Activated T-helper 1 cell treated with Interleukin-2 at 50 U/mL for 16 hours (primary cell): ENCODE measurements at regions not wholly inside any gene's neighbourhood (a gene's known extent, or its start where the extent isn't known, plus 50 kb on each side); places are given as distances from the start of the nearest gene placed in this dataset.
"Not testable (repeated sequence)": the region's sequence is repeated elsewhere in the genome, so short reads cannot be mapped to it uniquely, and the experiment has no call there.

ENCODE experiments used
- DNase-seq: peaks from one replicate; pipeline ENCODE4 v3.0.0-alpha.2; 2020; ENCODE audit warnings: low read depth

GRCh38 chr2:230593765-230594164 is 118.9 kb upstream of the CAB39 start:
- no peak for DNase-seq

- DNase-seq: no peak
These were observed 118.3 kb upstream of the CAB39 start for GRCh38 chr2:230594286-230594840.

GRCh38 chr2:230599853-230600252 is 112.8 kb upstream of the CAB39 start:
- no peak for DNase-seq

GRCh38 chr2:230600285-230600684 is 112.4 kb upstream of the CAB39 start:
- DNase-seq: no peak

GRCh38 chr2:230600881-230601280 is 111.8 kb upstream of the CAB39 start:
- DNase-seq: no peak

GRCh38 chr2:230601510-230601909 is 111.1 kb upstream of the CAB39 start:
- DNase-seq: no peak

GRCh38 chr2:230602562-230603230 is 109.9 kb upstream of the CAB39 start:
- DNase-seq: peak; percentile 43

- DNase-seq: not testable (repeated sequence)
These were observed 109.3 kb upstream of the CAB39 start for GRCh38 chr2:230603317-230603716.

- DNase-seq: not testable (repeated sequence)
These were observed 108.5 kb upstream of the CAB39 start for GRCh38 chr2:230604158-230604557.

- DNase-seq: no peak
These were observed 98.6 kb upstream of the CAB39 start for GRCh38 chr2:230614040-230614439.

GRCh38 chr2:230614913-230615332 is 97.7 kb upstream of the CAB39 start:
- DNase-seq: no peak

GRCh38 chr2:230617256-230617706 is 95.4 kb upstream of the CAB39 start:
- DNase-seq: not testable (repeated sequence)

GRCh38 chr2:230619491-230619890 is 93.2 kb upstream of the CAB39 start:
- no peak for DNase-seq

- not testable (repeated sequence) for DNase-seq
These were observed 87.4 kb upstream of the CAB39 start for GRCh38 chr2:230625220-230625619.

- not testable (repeated sequence) for DNase-seq
These were observed 85.6 kb upstream of the CAB39 start for GRCh38 chr2:230627091-230627490.

- DNase-seq: no peak
These were observed 84.6 kb upstream of the CAB39 start for GRCh38 chr2:230627806-230628724.

- no peak for DNase-seq
These were observed 81.2 kb upstream of the CAB39 start for GRCh38 chr2:230631470-230631869.

GRCh38 chr2:230634146-230634545 is 78.5 kb upstream of the CAB39 start:
- no peak for DNase-seq

GRCh38 chr2:230634721-230635313 is 77.8 kb upstream of the CAB39 start:
- DNase-seq: not testable (repeated sequence)

GRCh38 chr2:230636684-230637271 is 75.9 kb upstream of the CAB39 start:
- no peak for DNase-seq

- not testable (repeated sequence) for DNase-seq
These were observed 75.2 kb upstream of the CAB39 start for GRCh38 chr2:230637486-230637885.

GRCh38 chr2:230640540-230641011 is 72.1 kb upstream of the CAB39 start:
- DNase-seq: no peak
